Brain microvascular endothelial cell (primary cell): ENCODE measurements at regions not wholly inside any gene's neighbourhood (a gene's known extent, or its start where the extent isn't known, plus 50 kb on each side); places are given as distances from the start of the nearest gene placed in this dataset.

Experiments
- DNase-seq: peaks from one replicate; pipeline ENCODE4 v3.0.0-alpha.2; 2020
- H3K27ac ChIP-seq: fragments of 250-450 bp; sonication (Bioruptor Pico); 2 replicates; pipeline ENCODE4 v1.5.1; 2020; ENCODE audit warnings: mild to moderate bottlenecking, moderate library complexity
- H3K27me3 ChIP-seq: fragments of 250-450 bp; sonication (Bioruptor Pico); replicated peaks from 2 replicates; pipeline ENCODE4 v1.5.1; 2020; ENCODE audit warnings: mild to moderate bottlenecking
- H3K36me3 ChIP-seq: fragments of 250-450 bp; sonication (Bioruptor Pico); replicated peaks from 2 replicates; pipeline ENCODE4 v1.5.1; 2020; ENCODE audit warnings: mild to moderate bottlenecking
- H3K4me3 ChIP-seq: 2 replicates; pipeline ENCODE4 v1.5.1; 2011; ENCODE audit warnings: low read depth, mild to moderate bottlenecking, control low read depth, low read length, moderate library complexity
- CTCF ChIP-seq: IDR thresholded peaks from 2 replicates; pipeline ENCODE4 v1.5.1; 2011; ENCODE audit warnings: low read depth, mild to moderate bottlenecking, moderate library complexity, low read length, control low read depth, inconsistent platforms; ENCODE audit errors: missing control alignments
- in situ Hi-C: cut with HindIII; loops from 2 replicates; pipeline ENCODE4 v1.10.0; 2017; ENCODE audit warnings: low sequenced_read_pairs, low pct_ligation_motif_present

DNA sequence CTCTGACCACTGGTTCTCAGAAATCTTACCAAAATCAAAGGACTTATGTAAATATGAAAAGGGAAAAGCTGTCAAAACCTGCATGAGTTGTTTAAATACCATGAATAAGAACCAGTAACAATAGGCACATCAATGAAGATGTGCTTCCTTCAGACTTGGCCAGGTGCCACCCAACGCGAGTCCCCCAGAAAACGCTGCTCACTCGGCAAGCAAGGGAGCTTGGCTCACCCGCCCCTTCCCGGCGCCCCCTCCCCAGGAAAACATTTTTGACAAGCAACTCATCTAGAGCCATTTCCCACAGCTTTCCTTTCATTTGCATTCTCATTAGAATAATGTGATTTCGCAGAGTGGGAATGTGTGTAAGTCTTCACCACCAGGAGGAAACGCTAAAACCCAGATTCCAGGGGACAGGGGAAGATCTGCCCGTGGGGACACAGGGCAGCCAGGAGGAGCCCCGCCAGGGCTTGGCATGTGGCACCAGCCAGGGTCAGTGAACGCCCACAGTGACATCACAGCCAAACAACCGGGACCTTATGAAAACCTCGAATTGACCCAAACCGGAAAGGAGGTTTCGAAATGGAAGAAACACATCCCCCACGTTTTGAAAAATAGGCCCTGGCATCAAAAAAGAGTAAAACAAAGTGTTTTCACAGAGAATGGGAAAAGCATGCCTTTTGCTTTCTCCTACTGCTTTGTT is 366.2 kb upstream of the TSHZ3 start:
- Histone ChIP-seq H3K27ac (no peak overlapping the region), H3K36me3 (no peaks in the 10 kb centered on the region), H3K27me3 (no peaks in the 10 kb centered on the region), H3K4me3 (no peak overlapping the region)
- TF ChIP-seq CTCF: no peak
- no peak for DNase-seq
- in situ Hi-C loops: no loop called here

DNA sequence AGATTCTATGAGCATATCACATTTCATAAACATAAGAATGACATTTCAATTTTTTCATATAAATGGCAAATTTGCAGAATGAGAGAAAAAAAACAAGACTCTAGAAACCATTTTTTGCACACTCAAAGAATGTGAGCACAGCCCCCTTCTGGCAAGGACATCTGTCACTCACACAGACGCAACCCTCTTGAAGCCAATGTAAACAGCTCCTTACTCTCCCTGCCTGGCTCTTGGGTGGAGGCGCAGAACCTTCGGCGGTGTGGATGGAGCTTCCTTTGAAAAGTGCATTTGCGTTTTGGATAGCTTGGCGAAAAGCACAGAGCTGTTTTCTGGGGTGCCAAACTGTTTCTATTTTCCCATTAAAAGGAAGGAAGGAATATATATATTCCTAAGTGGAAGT is 367.6 kb upstream of the TSHZ3 start:
- Histone ChIP-seq H3K27ac (no peak overlapping the region), H3K27me3 (no peaks in the 10 kb centered on the region), H3K4me3 (no peak overlapping the region), H3K36me3 (no peaks in the 10 kb centered on the region)
- TF ChIP-seq CTCF: no peak
- in situ Hi-C loops: no loop called here
- no peak for DNase-seq

GRCh38 chr19:31717269-31717923 is 368.2 kb upstream of the TSHZ3 start:
- Histone ChIP-seq H3K27ac (no peak overlapping the region), H3K36me3 (no peaks in the 10 kb centered on the region), H3K4me3 (no peak overlapping the region), H3K27me3 (no peaks in the 10 kb centered on the region)
- no peak for DNase-seq
- in situ Hi-C loops: no loop called here
- TF ChIP-seq CTCF: no peak

GRCh38 chr19:31718032-31718431 is 368.8 kb upstream of the TSHZ3 start:
- no peaks in the 10 kb centered on the region for H3K36me3 ChIP-seq
- H3K4me3 ChIP-seq: no peak overlapping the region
- in situ Hi-C loops: no loop called here
- no peak overlapping the region for H3K27ac ChIP-seq
- TF ChIP-seq CTCF: no peak
- DNase-seq: no peak
- no peaks in the 10 kb centered on the region for H3K27me3 ChIP-seq

GRCh38 chr19:31718898-31719297 is 369.7 kb upstream of the TSHZ3 start:
- DNase-seq: no peak

More at GRCh38 chr19:31718898-31719297, 369.7 kb upstream of the TSHZ3 start:
- Histone ChIP-seq H3K27ac (no peak overlapping the region), H3K36me3 (no peaks in the 10 kb centered on the region), H3K27me3 (no peaks in the 10 kb centered on the region), H3K4me3 (no peak overlapping the region)
- TF ChIP-seq CTCF: no peak
- in situ Hi-C loops: no loop called here
